AG09319 (cell line): ENCODE measurements at regions not wholly inside any gene's neighbourhood (a gene's known extent, or its start where the extent isn't known, plus 50 kb on each side); places are given as distances from the start of the nearest gene placed in this dataset.

Experiments used
- DNase-seq: peaks from one replicate; pipeline ENCODE4 v3.0.0-alpha.2; 2010; ENCODE audit warnings: low read depth; ENCODE audit errors: extremely low read depth
- CTCF ChIP-seq: IDR thresholded peaks from 2 replicates; pipeline ENCODE4 v1.5.1; 2011; ENCODE audit warnings: low read depth, mild to moderate bottlenecking, inconsistent platforms, low read length, moderate library complexity

- DNase-seq, result no peak
- no peak for TF ChIP-seq CTCF
These were observed 282.9 kb upstream of the RARB start for GRCh38 chr3:25145176-25145575.

DNA sequence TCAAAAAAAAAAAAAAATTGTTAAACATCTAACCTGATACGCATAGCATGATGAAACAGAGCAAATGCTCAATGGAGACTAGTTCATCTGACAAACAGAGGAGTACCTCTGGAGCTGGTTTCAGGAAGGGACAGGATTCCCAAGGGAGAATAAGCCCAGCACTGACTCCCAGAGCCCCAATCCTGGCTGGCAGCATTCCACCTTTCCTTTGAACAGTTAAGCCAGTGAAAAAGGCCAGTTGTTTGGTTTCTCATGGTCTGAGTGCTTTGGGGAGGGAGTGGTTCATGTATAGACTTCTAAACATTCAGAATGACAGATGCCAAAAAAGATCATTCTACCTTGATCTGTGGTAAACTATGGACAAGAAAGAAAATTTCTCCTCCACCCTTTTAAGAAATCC, 277.9 kb upstream of the RARB start:
- DNase-seq, result no peak

DNA sequence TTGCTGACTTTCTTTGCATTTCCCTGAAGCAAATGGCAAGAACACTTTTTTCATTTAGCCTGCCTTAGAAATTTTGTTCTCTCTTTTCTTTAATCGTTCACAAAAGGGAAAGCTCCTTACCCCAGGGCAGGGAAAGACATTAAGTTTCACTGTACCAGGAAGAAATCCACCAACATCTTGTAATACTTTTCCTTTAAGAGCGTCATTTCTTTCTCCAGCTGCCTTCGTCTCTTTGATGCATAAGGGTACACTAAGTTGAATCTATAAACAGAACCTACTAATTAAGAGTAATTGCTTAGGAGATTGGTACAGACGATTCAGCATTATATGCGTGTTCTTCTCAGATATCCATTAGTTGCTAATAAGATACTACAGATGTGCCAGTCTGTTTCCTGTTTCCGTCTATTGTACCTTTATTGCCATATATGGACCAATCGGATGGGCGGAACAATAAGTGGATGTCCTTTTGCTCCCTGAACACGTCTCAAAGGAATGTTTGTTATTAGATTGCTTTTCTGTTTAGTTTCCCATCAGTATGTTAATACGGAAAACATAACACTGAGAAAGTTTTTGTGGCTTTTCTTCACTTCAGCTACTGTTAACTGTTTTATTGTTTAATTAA, 276.7 kb upstream of the RARB start:
- TF ChIP-seq CTCF, result no peak
- no peak for DNase-seq

More for the DNA sequence above, 277.9 kb upstream of the RARB start:
- TF ChIP-seq CTCF, result no peak

GRCh38 chr3:25151903-25152295, 276.2 kb upstream of the RARB start:
- DNase-seq, result no peak
- no peak for TF ChIP-seq CTCF

- DNase-seq, result no peak
- TF ChIP-seq CTCF, result no peak
These were observed 274.9 kb upstream of the RARB start for GRCh38 chr3:25153136-25153535.

DNA sequence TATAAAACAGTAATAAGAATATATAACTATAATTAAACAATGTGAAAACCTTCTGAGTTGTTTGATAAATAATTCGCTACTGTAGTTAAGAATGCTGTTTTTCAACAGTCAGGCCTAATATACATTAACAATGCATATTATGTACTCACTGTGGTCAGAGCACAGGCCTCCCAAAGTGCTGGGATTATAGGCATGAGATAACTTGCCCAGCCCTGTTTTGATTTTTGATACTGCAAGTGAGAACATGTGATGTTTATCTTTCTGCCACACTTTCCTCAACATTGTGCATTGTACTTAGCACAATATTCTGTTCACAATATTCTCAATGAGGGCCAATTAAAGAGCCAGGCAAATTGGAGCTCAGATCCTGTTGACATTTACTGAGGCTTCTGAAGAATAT, 274.5 kb upstream of the RARB start:
- DNase-seq, result no peak
- no peak for TF ChIP-seq CTCF

- no peak for DNase-seq
- TF ChIP-seq CTCF, result no peak
These were observed 272.2 kb upstream of the RARB start for GRCh38 chr3:25155652-25156471.
